NCI-H1417 treated with DMSO at 0.1 percent for 48 hours (cell line): ENCODE measurements at regions not wholly inside any gene's neighbourhood (a gene's known extent, or its start where the extent isn't known, plus 50 kb on each side); places are given as distances from the start of the nearest gene placed in this dataset.
A peak's percentile ranks its signal among the peaks of the same experiment; 100 is the strongest.

Experiments used
- DNase-seq: peaks from one replicate; lab custom pipeline; 2025; lab: John Stamatoyannopoulos, UW

GRCh38 chr2:224325941-224326340 lies 76.0 kb downstream of the FAM124B start:
- no peak for DNase-seq

- no peak for DNase-seq
Observed at GRCh38 chr2:224324604-224325003, 77.3 kb downstream of the FAM124B start.

- DNase-seq: no peak
Observed at GRCh38 chr2:224320660-224321059, 81.2 kb downstream of the FAM124B start.

GRCh38 chr2:224319750-224320149 lies 82.2 kb downstream of the FAM124B start:
- DNase-seq: no peak

- no peak for DNase-seq
Observed at GRCh38 chr2:224312741-224313140, 89.2 kb downstream of the FAM124B start.

- DNase-seq: no peak
Observed at GRCh38 chr2:224310943-224311625, 90.8 kb downstream of the FAM124B start.

GRCh38 chr2:224309176-224309575 lies 92.7 kb downstream of the FAM124B start:
- DNase-seq: no peak

- DNase-seq: no peak
Observed at GRCh38 chr2:224308272-224308911, 93.5 kb downstream of the FAM124B start.

GRCh38 chr2:224302952-224303351 lies 99.0 kb downstream of the FAM124B start:
- no peak for DNase-seq

- no peak for DNase-seq
Observed at GRCh38 chr2:224293976-224294375, 107.9 kb downstream of the FAM124B start.

- no peak for DNase-seq
Observed at GRCh38 chr2:224287531-224287930, 114.4 kb downstream of the FAM124B start.

- DNase-seq: no peak
Observed at GRCh38 chr2:224286923-224287322, 115.0 kb downstream of the FAM124B start.

- DNase-seq: peak; percentile 30
Observed at GRCh38 chr2:224284134-224284946, 117.6 kb downstream of the FAM124B start.

GRCh38 chr2:224283466-224283965 lies 118.4 kb downstream of the FAM124B start:
- DNase-seq: no peak

GRCh38 chr2:224281374-224281773 lies 120.5 kb downstream of the FAM124B start:
- no peak for DNase-seq

GRCh38 chr2:224278531-224278930 lies 123.4 kb downstream of the FAM124B start:
- no peak for DNase-seq

- no peak for DNase-seq
Observed at GRCh38 chr2:224276251-224276650, 125.7 kb downstream of the FAM124B start.

- DNase-seq: no peak
Observed at GRCh38 chr2:224272237-224272910, 129.5 kb downstream of the FAM124B start.

- no peak for DNase-seq
Observed at GRCh38 chr2:224271617-224272236, 130.2 kb downstream of the FAM124B start.

GRCh38 chr2:224268441-224268840 lies 133.5 kb downstream of the FAM124B start:
- DNase-seq: peak; percentile 3

GRCh38 chr2:224264259-224264658 lies 137.6 kb downstream of the FAM124B start:
- no peak for DNase-seq

- DNase-seq: no peak
Observed at GRCh38 chr2:224263571-224264043, 138.3 kb downstream of the FAM124B start.
